OCI-M1 (cell line): ENCODE measurements at regions not wholly inside any gene's neighbourhood (a gene's known extent, or its start where the extent isn't known, plus 50 kb on each side); places are given as distances from the start of the nearest gene placed in this dataset.
A peak's percentile ranks its signal among the peaks of the same experiment; 100 is the strongest.
"Not testable (repeated sequence)": the region's sequence is repeated elsewhere in the genome, so short reads cannot be mapped to it uniquely, and the experiment has no call there.

Source experiments
- DNase-seq: peaks from one replicate; lab custom pipeline; 2025; lab: John Stamatoyannopoulos, UW

DNA sequence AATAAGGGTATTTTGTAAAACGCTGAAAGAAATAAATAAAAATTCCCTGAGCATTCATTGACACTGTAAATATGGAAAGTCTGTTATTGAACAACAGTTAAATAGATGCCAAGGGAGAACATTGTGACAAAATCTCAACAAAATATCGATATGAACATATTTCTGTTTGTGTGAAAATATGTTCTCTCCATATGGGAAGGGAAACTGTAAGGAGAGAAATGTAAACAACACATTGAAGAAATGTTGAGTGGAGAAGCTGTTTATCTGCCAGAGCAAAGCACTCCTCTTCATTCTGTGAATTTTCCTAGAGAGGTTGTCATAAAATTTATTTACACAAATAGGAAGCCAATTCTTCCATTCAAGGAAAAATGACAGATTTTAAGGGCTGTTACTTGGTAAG lies 57.1 kb upstream of the EOMES start:
- DNase-seq: no peak

- no peak for DNase-seq
Measured at GRCh38 chr3:27789420-27789819, 67.3 kb upstream of the EOMES start.

GRCh38 chr3:27791956-27792355 lies 69.8 kb upstream of the EOMES start:
- no peak for DNase-seq

GRCh38 chr3:27792869-27793268 lies 70.7 kb upstream of the EOMES start:
- DNase-seq: peak; percentile 27

GRCh38 chr3:27794211-27794610 lies 72.1 kb upstream of the EOMES start:
- DNase-seq: no peak

- peak; percentile 17 for DNase-seq
Measured at GRCh38 chr3:27796365-27796875, 74.3 kb upstream of the EOMES start.

- DNase-seq: no peak
Measured at GRCh38 chr3:27797773-27798172, 75.7 kb upstream of the EOMES start.

- DNase-seq: peak; percentile 10
Measured at GRCh38 chr3:27800261-27800660, 78.1 kb upstream of the EOMES start.

GRCh38 chr3:27802425-27802824 lies 80.3 kb upstream of the EOMES start:
- no peak for DNase-seq

GRCh38 chr3:27802849-27803248 lies 80.7 kb upstream of the EOMES start:
- no peak for DNase-seq

DNA sequence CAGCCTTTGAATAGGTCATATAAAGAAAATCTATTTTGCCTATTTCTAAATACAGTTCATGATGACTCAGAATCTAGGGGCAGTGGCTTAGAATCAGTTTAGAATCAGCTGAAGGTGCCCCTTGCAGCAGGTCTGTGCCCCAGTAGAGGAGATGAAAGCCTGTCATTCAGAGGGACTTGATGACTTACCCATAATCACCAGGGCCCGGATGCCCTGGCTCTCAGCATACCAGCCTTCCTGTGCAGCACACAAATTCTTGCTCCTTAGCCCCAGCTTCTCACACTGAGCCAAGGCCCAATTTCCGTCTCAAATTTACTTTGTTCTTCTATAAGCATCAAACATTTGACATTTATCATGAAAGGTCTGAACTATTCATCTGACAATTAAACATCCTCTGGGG lies 83.2 kb upstream of the EOMES start:
- DNase-seq: no peak

DNA sequence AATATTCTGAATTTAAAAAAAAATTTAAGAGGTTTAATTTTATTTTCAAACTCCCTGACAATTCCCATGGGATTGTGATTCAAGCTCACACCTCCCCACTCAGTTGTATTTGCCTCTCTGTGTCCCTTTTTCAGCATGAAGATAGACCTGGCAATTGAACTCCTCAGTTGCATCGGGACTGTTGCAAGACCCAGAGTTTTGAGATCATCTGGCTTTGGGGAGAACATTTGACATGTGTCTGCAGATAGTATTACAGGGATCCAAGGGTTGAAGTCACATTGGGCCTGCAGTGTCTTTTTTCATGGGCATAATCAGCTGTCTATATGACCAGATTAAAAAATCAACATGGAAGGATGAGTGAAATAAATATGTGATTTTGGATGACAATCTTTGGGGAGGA lies 91.1 kb upstream of the EOMES start:
- no peak for DNase-seq

DNA sequence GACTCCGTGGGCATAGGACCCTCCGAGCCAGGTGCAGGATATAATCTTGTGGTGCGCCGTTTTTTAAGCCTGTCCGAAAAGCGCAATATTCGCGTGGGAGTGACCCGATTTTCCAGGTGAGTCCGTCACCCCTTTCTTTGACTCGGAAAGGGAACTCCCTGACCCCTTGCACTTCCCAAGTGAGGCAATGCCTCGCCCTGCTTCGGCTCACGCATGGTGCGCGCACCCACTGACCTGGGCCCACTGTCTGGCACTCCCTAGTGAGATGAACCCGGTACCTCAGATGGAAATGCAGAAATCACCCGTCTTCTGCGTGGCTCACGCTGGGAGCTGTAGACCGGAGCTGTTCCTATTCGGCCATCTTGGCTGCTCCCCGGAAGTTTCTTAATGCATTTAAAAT lies 99.5 kb upstream of the EOMES start:
- not testable (repeated sequence) for DNase-seq

DNA sequence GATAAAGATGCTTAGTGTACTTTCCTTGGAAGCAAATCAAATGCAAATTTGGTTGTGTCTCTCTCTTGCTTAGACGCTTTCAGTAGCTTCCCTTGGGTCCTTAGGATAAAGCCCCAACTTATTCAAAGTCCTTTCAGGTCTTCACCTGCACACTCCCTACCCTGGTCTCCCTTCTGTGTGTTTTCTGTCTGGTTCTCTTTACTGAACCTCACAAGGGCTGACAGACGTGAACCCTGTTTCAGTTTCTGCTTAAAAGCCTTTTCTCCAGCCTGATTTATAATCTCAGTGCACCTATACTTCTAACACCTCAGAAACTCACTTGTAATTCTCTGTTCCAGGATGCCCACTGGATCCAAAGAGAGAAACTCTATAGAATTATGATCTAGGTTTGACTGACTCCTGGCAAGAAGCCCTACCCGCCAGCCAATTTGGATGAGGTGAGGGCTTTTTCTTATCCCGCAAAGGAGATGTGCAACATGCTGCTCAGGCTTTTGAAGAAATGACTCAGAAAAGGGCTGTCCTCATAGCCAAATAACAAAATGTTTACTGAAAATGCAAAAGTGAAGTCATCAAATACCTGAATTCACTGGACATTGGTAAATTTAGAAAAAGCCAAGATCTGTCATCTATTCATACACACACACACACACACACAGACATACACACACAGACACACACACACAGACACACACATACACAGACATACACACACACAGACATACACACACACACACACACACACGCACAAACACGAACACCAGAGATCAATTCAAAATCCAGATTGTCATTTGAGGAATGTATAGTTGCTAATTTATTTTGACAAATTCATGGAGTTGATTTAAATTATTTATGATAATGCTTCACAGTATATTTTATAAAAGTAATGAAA lies 102.4 kb upstream of the EOMES start:
- DNase-seq: no peak

DNA sequence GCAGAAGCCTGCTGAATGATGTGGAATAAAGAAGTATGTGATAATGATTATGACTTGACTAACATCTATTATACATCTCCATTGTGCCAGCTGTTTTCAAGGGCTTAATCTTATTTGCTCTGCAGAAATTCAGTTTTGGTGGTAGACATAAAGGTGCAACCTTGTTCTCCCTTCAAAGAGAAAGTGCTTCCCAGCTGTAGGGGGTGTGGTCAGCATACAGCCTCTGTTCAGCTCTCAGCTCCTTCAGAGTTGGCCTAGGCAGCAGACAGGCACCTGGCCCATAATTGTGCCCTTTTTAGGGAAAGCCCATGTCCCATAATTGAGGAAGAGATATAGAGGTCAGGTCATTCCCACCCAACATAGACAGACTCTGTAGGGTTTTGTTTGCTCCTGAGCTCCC lies 104.3 kb upstream of the EOMES start:
- no peak for DNase-seq

GRCh38 chr3:27827041-27827440 lies 104.9 kb upstream of the EOMES start:
- DNase-seq: no peak

- no peak for DNase-seq
Measured at GRCh38 chr3:27840807-27841594, 118.9 kb upstream of the EOMES start.

DNA sequence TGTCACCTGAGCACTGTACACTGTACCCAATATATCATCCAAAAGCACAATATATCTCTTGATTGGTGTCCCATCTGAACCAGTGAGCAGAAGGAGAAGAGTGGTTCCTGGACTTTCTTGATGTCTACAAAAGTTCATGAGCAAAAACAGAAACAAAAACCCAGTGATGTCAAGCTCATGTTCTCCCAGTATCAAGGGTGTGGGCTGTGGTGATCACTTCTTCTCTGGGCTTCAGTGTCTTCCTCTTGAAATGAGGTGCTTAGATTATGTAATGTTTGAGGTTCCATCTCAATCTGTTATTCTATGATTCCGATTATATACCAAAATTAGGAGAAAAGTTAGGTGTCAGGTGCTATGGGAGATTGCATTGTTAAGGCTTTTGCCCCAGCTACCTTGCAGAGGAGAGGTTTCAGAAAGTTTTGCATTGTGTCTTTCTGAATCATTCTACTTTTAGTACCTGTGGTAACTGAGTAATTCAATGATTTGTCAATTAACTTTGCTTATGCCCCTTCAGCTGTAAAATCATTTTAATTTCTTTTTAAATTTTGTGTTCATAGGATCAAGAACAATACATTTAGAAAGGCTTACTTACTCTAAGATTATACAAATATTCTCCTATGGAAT lies 122.0 kb upstream of the EOMES start:
- no peak for DNase-seq

GRCh38 chr3:27847697-27848096 lies 125.6 kb upstream of the EOMES start:
- no peak for DNase-seq

- no peak for DNase-seq
Measured at GRCh38 chr3:27848826-27849225, 126.7 kb upstream of the EOMES start.

GRCh38 chr3:27859821-27860220 lies 137.7 kb upstream of the EOMES start:
- DNase-seq: no peak
